ENCODE measurements at regions not wholly inside any gene's neighbourhood (a gene's known extent, or its start where the extent isn't known, plus 50 kb on each side); places are given as distances from the start of the nearest gene placed in this dataset.

- TF ChIP-seq CTCF (conservative IDR thresholded peaks at IDR 0.05) = no peak
- H3K27ac ChIP-seq (ENCODE audit: low read depth, low read length) = peak overlapping the region; percentile 93
- DNase-seq = peak; percentile 83
- Mint-ChIP-seq H3K9me3 (no peaks in the 10 kb centered on the region), H3K4me1 (peaks cover 28% of the 10 kb centered on the region), H3K4me3 (peak overlapping the region; percentile 73), H3K36me3 (ENCODE audit: low read depth) (no peaks in the 10 kb centered on the region), H3K27ac (peak overlapping the region; percentile 35), H3K27me3 (ENCODE audit: insufficient read depth) (peaks cover 24% of the 10 kb centered on the region)
- 3% methylated on average over 11 to 27 of the region's 27 CpGs for WGBS, 2 experiments (ENCODE audit: insufficient coverage in 1 of 2, insufficient read length in 1 of 2)
- peaks cover 17% of the 10 kb centered on the region for H3K27me3 ChIP-seq (ENCODE audit: control insufficient read depth, insufficient read depth, low read length, poor library complexity, severe bottlenecking)
- peak overlapping the region; percentile 5 for H3K9ac ChIP-seq (ENCODE audit: extremely low read depth, low read length, poor library complexity, severe bottlenecking)
- H3K4me1 ChIP-seq (ENCODE audit: control insufficient read depth, insufficient read depth, low read length) = peaks cover 8% of the 10 kb centered on the region
- H3K9me3 ChIP-seq (ENCODE audit: control insufficient read depth, low read length) = no peaks in the 10 kb centered on the region
- H3K36me3 ChIP-seq (ENCODE audit: control insufficient read depth, insufficient read depth, low read length) = no peaks in the 10 kb centered on the region
- H3K4me3 ChIP-seq (ENCODE audit: low read length) = peak overlapping the region; percentile 96
Observed at GRCh38 chr3:168248383-168249204, 152.9 kb upstream of the GOLIM4 start.

- H3K4me3 Mint-ChIP-seq = no peak overlapping the region
- peaks cover 7% of the 10 kb centered on the region for H3K27me3 ChIP-seq (ENCODE audit: control insufficient read depth, insufficient read depth, low read length, poor library complexity, severe bottlenecking)
- H3K27ac Mint-ChIP-seq = no peak overlapping the region
- H3K27ac ChIP-seq (ENCODE audit: low read depth, low read length) = no peak overlapping the region
- H3K9ac ChIP-seq (ENCODE audit: extremely low read depth, low read length, poor library complexity, severe bottlenecking) = no peak overlapping the region
- no peaks in the 10 kb centered on the region for H3K4me1 ChIP-seq (ENCODE audit: control insufficient read depth, insufficient read depth, low read length)
- H3K36me3 Mint-ChIP-seq (ENCODE audit: low read depth) = no peaks in the 10 kb centered on the region
- H3K27me3 Mint-ChIP-seq (ENCODE audit: insufficient read depth) = peaks cover 4% of the 10 kb centered on the region
- no peaks in the 10 kb centered on the region for H3K9me3 Mint-ChIP-seq
- no peak for DNase-seq
- no peaks in the 10 kb centered on the region for H3K9me3 ChIP-seq (ENCODE audit: control insufficient read depth, low read length)
- H3K4me1 Mint-ChIP-seq = no peaks in the 10 kb centered on the region
- no peak overlapping the region for H3K4me3 ChIP-seq (ENCODE audit: low read length)
- WGBS, 2 experiments (ENCODE audit: insufficient coverage in 1 of 2, insufficient read length in 1 of 2) = 91 to 93% methylated on average over 3 to 5 of the region's 5 CpGs
- no peak for TF ChIP-seq CTCF (conservative IDR thresholded peaks at IDR 0.05)
- H3K36me3 ChIP-seq (ENCODE audit: control insufficient read depth, insufficient read depth, low read length) = no peaks in the 10 kb centered on the region
Observed at GRCh38 chr3:168241156-168241555, 145.4 kb upstream of the GOLIM4 start.

GRCh38 chr3:168239287-168239686 is 143.6 kb upstream of the GOLIM4 start:
- DNase-seq = no peak
- no peak for TF ChIP-seq CTCF (conservative IDR thresholded peaks at IDR 0.05)
- Mint-ChIP-seq H3K4me3 (no peak overlapping the region), H3K36me3 (ENCODE audit: low read depth) (no peaks in the 10 kb centered on the region), H3K27ac (no peak overlapping the region), H3K27me3 (ENCODE audit: insufficient read depth) (peaks cover 4% of the 10 kb centered on the region), H3K4me1 (no peaks in the 10 kb centered on the region), H3K9me3 (no peaks in the 10 kb centered on the region)
- H3K36me3 ChIP-seq (ENCODE audit: control insufficient read depth, insufficient read depth, low read length) = no peaks in the 10 kb centered on the region
- peaks cover 7% of the 10 kb centered on the region for H3K27me3 ChIP-seq (ENCODE audit: control insufficient read depth, insufficient read depth, low read length, poor library complexity, severe bottlenecking)
- 65% methylated on average over 1 of the region's 1 CpG; no CpG with 5 or more reads in 1 of the 2 experiments for WGBS, 2 experiments (ENCODE audit: insufficient coverage in 1 of 2, insufficient read length in 1 of 2)
- H3K27ac ChIP-seq (ENCODE audit: low read depth, low read length) = no peak overlapping the region
- H3K9ac ChIP-seq (ENCODE audit: extremely low read depth, low read length, poor library complexity, severe bottlenecking) = no peak overlapping the region
- H3K4me3 ChIP-seq (ENCODE audit: low read length) = no peak overlapping the region
- no peaks in the 10 kb centered on the region for H3K9me3 ChIP-seq (ENCODE audit: control insufficient read depth, low read length)
- no peaks in the 10 kb centered on the region for H3K4me1 ChIP-seq (ENCODE audit: control insufficient read depth, insufficient read depth, low read length)

Measured in endodermal cell (in vitro differentiated cells).